C1 segment of cervical spinal cord (tissue), 14 donors: ENCODE measurements at regions not wholly inside any gene's neighbourhood (a gene's known extent, or its start where the extent isn't known, plus 50 kb on each side); places are given as distances from the start of the nearest gene placed in this dataset.

Experiments used
- DNase-seq, 14 donors: peaks; one replicate each; lab custom pipeline; 2025; lab: John Stamatoyannopoulos, UW

GRCh38 chr15:31151301-31152233 is 50.0 kb upstream of the TRPM1 start:
- no peak for DNase-seq

- DNase-seq, result no peak
Observed at GRCh38 chr15:31153531-31153930, 52.0 kb upstream of the TRPM1 start.

GRCh38 chr15:31155151-31155550 is 53.6 kb upstream of the TRPM1 start:
- no peak for DNase-seq

GRCh38 chr15:31156226-31156625 is 54.7 kb upstream of the TRPM1 start:
- DNase-seq, result no peak

- no peak for DNase-seq
Observed at GRCh38 chr15:31156808-31157207, 55.3 kb upstream of the TRPM1 start.

- DNase-seq, result no peak
Observed at GRCh38 chr15:31157644-31158069, 56.1 kb upstream of the TRPM1 start.

- no peak for DNase-seq
Observed at GRCh38 chr15:31158858-31159569, 57.5 kb upstream of the TRPM1 start.

GRCh38 chr15:31159837-31160236 is 58.3 kb upstream of the TRPM1 start:
- no peak for DNase-seq

- DNase-seq, result no peak
Observed at GRCh38 chr15:31160297-31160696, 58.8 kb upstream of the TRPM1 start.

GRCh38 chr15:31160740-31161495 is 59.4 kb upstream of the TRPM1 start:
- DNase-seq, result no peak

- DNase-seq, result no peak
Observed at GRCh38 chr15:31161951-31162350, 60.4 kb upstream of the TRPM1 start.

GRCh38 chr15:31162721-31163510 is 61.4 kb upstream of the TRPM1 start:
- no peak for DNase-seq

GRCh38 chr15:31163769-31164572 is 62.4 kb upstream of the TRPM1 start:
- DNase-seq, result no peak

GRCh38 chr15:31164573-31164912 is 63.0 kb upstream of the TRPM1 start:
- no peak for DNase-seq

GRCh38 chr15:31169558-31169957 is 68.0 kb upstream of the TRPM1 start:
- DNase-seq, result no peak

- no peak for DNase-seq
Observed at GRCh38 chr15:31171731-31172130, 70.2 kb upstream of the TRPM1 start.

GRCh38 chr15:31172606-31173005 is 71.1 kb upstream of the TRPM1 start:
- no peak for DNase-seq

- peak in 1 of 14 donors; percentile 23 for DNase-seq
Observed at GRCh38 chr15:31173790-31174450, 72.4 kb upstream of the TRPM1 start.

- DNase-seq, result no peak
Observed at GRCh38 chr15:31175484-31175883, 74.0 kb upstream of the TRPM1 start.

GRCh38 chr15:31177951-31178350 is 76.4 kb upstream of the TRPM1 start:
- DNase-seq, result no peak
